ENCODE measurements at regions not wholly inside any gene's neighbourhood (a gene's known extent, or its start where the extent isn't known, plus 50 kb on each side); places are given as distances from the start of the nearest gene placed in this dataset.

DNA sequence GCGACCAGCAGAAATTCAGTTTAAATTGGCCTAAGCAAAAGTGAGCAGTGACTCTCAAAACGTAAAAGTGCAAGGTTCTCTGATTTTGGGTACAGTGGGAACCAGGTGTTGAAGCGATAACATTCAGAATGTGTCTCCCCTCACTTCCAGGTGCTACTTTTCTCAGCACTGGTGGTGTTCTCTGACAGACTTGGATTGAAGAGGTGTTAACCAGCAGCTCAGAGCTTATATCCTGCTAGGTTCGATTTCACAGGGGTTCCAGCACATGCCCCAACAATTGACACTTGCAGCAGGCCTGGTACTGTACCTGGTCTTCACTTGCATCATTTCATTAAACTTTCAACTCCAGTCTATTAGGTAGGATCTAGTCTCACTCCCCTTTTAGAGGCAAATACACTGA, 680.2 kb downstream of the VRK1 start:
- H3K9me3 Mint-ChIP-seq: peaks cover 4% of the 10 kb centered on the region
- H3K4me1 Mint-ChIP-seq (ENCODE audit: low read depth): no peaks in the 10 kb centered on the region
- no peak overlapping the region for H3K4me3 Mint-ChIP-seq
- peaks cover 16% of the 10 kb centered on the region for H3K36me3 Mint-ChIP-seq (ENCODE audit: low read depth)
- H3K27ac Mint-ChIP-seq: no peak overlapping the region
- no peaks in the 10 kb centered on the region for H3K27me3 Mint-ChIP-seq (ENCODE audit: low read depth)

DNA sequence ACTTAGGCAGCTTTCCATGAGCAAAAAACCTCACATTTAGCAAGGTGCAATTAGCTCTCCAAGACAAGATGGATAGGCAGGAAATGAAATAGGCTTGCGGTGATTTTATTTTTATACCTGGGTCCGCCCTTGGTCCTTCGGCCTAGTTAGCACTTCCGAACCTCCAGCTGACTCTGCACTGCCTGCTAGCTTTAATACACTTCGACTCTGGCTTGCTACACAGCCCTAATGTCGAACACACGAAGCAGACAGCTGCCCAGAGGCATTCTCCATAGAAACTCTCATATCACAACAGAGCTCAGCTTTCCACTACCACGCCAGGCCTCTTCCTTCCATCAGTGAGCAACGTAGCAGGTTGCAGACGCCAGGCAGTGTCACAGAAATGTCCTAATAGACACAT, 688.0 kb downstream of the VRK1 start:
- H3K36me3 Mint-ChIP-seq (ENCODE audit: low read depth): no peaks in the 10 kb centered on the region
- H3K4me1 Mint-ChIP-seq (ENCODE audit: low read depth): peaks cover 7% of the 10 kb centered on the region
- H3K9me3 Mint-ChIP-seq: no peaks in the 10 kb centered on the region
- H3K27me3 Mint-ChIP-seq (ENCODE audit: low read depth): no peaks in the 10 kb centered on the region
- no peak overlapping the region for H3K4me3 Mint-ChIP-seq
- no peak overlapping the region for H3K27ac Mint-ChIP-seq

DNA sequence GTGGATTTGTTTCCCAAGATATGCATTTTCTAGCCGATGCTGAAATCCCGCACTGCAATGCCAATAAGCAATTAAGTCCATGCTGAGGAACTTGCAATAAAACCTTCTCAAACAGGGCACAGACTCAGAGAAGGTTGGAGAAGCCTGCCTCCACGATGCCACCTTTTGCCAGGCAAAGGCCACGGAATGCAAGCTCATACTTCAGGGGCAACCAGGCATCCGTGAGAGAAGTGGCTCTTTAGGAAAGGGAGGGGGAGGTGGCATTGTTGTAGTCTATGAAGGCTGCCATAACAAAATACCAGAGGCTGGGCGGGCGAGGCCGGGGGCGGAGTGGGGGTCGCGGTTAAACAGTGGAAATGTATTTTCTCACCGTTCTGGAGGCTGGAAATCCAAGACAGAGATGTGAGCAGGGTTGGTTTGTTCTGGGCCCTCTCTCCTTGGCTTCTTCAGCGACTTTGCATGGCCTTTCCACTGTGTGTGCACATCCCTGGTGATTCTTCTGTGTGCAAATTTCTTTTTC, 689.5 kb downstream of the VRK1 start:
- Mint-ChIP-seq H3K4me1 (ENCODE audit: low read depth) (peaks cover 7% of the 10 kb centered on the region), H3K9me3 (no peaks in the 10 kb centered on the region), H3K36me3 (ENCODE audit: low read depth) (no peaks in the 10 kb centered on the region), H3K27me3 (ENCODE audit: low read depth) (no peaks in the 10 kb centered on the region), H3K27ac (no peak overlapping the region), H3K4me3 (no peak overlapping the region)

DNA sequence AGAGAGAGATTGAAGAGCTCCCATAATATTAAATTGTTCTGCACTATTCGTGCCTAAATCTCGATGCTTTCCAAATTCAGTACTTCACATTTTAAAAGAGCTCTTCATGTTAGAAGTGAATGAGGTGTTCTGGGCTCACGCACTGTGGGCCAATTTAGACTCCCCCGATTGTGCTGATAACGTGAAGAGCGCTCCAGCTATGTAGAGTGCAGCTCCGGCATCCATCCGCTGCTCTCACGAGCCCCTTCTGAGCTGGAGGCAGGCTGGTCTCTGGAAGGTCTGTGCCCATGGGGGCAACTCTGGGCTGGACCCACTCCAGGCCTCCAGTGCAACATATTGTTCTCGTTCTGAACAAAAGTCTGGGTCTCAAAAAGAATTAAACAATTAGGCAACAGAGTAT, 692.6 kb downstream of the VRK1 start:
- Mint-ChIP-seq H3K4me1 (ENCODE audit: low read depth) (peaks cover 9% of the 10 kb centered on the region), H3K27me3 (ENCODE audit: low read depth) (no peaks in the 10 kb centered on the region), H3K9me3 (peaks cover 10% of the 10 kb centered on the region)

DNA sequence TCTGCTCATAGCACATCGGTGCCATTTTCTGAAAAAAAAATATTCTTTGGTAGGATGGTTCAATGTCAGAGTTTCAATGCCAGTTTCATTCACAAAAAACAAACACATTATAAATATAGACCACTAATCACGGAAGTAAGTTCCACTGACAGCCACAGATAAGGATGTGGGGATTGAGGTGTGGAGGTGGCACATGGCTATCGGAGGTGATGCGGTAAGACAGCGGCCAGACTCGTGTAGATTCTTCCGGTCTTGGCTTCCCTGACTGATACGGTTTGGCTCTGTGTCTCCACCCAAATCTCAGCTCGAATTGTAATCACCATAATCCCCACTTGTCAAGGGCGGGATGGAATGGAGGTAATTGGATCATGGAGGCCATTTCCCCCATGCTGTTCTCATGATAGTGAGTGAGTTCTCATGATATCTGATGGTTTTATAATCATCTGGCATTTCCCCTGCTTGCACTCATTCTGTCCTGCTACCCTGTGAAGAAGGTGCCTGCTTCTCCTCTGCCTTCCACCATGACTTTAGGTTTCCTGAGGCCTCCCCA, 693.4 kb downstream of the VRK1 start:
- Mint-ChIP-seq H3K27ac (no peak overlapping the region), H3K9me3 (peaks cover 10% of the 10 kb centered on the region), H3K4me1 (ENCODE audit: low read depth) (peaks cover 9% of the 10 kb centered on the region), H3K27me3 (ENCODE audit: low read depth) (no peaks in the 10 kb centered on the region), H3K4me3 (no peak overlapping the region), H3K36me3 (ENCODE audit: low read depth) (peaks cover 3% of the 10 kb centered on the region)

More for the DNA sequence above, 692.6 kb downstream of the VRK1 start:
- Mint-ChIP-seq H3K36me3 (ENCODE audit: low read depth) (peaks cover 3% of the 10 kb centered on the region), H3K4me3 (no peak overlapping the region), H3K27ac (no peak overlapping the region)

DNA sequence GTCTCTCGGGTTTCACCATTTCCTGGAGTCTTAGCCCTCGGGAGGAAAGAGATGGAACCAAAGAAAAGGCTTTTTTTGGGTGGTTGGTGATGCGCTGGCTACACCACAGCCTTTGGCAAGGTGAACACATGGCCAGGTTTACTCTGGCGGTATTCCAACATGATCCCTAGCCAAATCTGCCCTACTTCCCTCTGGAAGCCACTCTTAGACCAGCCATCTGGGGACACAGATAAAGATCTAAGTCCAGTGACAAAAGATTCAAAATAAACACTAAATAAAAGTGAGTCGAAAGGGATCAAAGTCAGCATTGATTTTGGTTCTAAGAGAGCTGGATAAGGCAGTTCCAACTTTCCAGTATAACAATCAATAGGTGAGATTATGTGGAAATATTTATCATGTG, 694.5 kb downstream of the VRK1 start:
- Mint-ChIP-seq H3K27me3 (ENCODE audit: low read depth) (no peaks in the 10 kb centered on the region), H3K4me3 (no peak overlapping the region), H3K4me1 (ENCODE audit: low read depth) (peaks cover 9% of the 10 kb centered on the region), H3K36me3 (ENCODE audit: low read depth) (peaks cover 3% of the 10 kb centered on the region), H3K9me3 (peaks cover 10% of the 10 kb centered on the region), H3K27ac (no peak overlapping the region)

DNA sequence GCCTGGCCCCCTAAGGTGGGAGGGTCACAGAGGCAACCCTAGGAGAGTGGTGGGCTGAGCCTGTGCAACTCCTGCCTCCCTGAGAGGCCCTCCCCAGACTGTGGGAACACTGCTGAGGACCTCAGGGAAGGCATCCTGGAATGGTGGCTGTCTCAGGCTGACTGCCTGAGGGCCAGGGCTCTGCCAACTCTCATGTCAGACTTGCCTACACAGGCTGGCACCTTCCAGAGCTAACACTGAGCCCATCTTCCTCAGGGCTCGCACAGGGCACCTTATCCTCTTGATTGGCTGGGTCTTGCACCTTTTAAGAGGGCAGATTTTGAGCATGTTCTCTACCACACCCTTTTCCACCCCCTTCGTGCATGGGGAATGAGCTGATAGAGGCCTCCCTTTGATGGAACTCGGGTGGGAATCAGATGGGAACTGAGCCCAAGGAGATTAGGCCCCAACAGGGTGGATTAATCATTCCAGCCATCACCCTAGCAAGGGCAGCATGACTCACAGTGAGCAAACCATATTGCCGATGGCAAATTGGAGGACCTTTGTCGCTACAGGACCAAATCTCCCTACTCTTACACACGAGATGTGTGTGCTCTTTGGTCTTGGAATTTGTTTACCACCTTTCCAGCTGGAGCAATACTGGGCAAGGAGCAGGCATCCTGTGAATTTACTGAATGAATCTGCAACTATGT, 702.8 kb downstream of the VRK1 start:
- no peaks in the 10 kb centered on the region for H3K27me3 Mint-ChIP-seq (ENCODE audit: low read depth)
- H3K27ac Mint-ChIP-seq: no peak overlapping the region
- no peaks in the 10 kb centered on the region for H3K4me1 Mint-ChIP-seq (ENCODE audit: low read depth)
- peaks cover 4% of the 10 kb centered on the region for H3K9me3 Mint-ChIP-seq
- H3K36me3 Mint-ChIP-seq (ENCODE audit: low read depth): no peaks in the 10 kb centered on the region
- no peak overlapping the region for H3K4me3 Mint-ChIP-seq

DNA sequence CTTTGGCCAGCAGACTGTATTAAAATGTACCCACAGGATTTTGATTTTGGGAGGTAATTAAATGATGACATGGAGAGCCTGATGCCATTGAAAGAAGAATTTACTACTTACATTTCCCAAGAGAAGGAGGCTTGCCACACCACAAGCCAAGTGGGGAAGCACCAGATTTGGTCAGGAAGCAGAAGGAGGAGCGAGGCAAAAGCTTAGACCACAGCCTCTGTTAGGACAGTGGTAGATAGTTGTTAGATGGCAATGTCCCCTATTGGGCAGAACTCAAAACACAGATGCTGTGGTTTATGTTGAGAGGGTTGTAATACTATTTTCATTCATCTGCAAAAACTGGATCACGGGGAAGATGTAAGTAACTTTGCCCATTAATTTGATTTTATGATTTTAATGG, 709.4 kb downstream of the VRK1 start:
- Mint-ChIP-seq H3K4me1 (ENCODE audit: low read depth) (no peaks in the 10 kb centered on the region), H3K27me3 (ENCODE audit: low read depth) (no peaks in the 10 kb centered on the region), H3K36me3 (ENCODE audit: low read depth) (peaks cover 12% of the 10 kb centered on the region), H3K9me3 (peaks cover 30% of the 10 kb centered on the region), H3K4me3 (no peak overlapping the region), H3K27ac (no peak overlapping the region)

DNA sequence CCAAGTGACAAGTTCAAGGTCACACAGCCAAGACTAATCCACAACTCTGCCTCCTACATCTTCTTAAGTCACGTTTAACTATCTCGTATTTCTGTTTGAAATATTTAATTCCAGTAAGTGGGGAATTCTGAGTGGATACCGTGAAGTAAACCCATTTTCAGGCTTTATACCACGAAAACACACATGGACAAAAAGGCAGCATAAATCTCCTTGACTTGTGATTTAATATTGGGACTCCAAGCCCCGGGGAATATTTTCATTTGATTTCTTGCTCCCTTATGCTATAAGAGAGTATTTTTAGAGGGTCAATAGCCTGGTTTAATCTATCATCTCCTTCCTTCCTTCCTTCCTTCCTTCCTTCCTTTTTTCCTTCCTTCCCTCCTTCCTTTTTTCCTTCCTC, 716.7 kb downstream of the VRK1 start:
- H3K4me1 Mint-ChIP-seq (ENCODE audit: low read depth): no peaks in the 10 kb centered on the region
- no peak overlapping the region for H3K27ac Mint-ChIP-seq

DNA sequence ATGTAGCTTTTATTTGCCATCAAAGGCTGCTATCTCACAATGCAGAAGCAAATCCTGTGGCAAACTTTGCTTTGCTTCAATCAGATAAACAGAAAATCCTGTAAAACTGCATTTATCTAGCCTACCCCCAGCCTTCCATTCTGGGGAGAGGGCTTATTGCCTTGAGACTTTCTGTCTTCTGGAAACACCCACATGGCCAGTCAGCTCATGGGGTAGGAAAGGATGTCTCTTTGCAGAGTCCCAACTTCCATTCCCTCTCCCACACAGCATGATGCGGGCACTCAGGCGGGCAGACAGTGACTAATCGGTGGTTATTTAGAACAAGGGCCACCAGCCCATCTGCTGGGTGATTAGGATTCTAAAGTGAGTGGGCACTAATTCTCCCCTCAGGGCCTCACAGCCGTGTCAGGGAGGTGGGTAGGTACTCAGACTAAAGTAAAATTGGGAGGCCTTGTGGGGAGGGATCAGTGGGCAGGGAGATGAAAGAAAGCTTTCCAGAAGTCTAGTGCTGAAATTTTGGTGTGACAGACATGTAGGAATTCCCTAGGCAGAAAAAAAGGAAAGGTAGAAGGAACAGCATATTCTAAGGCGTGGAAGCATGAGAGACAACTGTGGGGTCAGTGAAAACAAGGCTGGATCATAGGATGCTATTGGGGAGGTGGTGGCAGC, 720.5 kb downstream of the VRK1 start:
- Mint-ChIP-seq H3K9me3 (peaks cover 6% of the 10 kb centered on the region), H3K27ac (no peak overlapping the region), H3K4me1 (ENCODE audit: low read depth) (no peaks in the 10 kb centered on the region), H3K36me3 (ENCODE audit: low read depth) (no peaks in the 10 kb centered on the region), H3K4me3 (no peak overlapping the region), H3K27me3 (ENCODE audit: low read depth) (no peaks in the 10 kb centered on the region)

More for the DNA sequence above, 716.7 kb downstream of the VRK1 start:
- no peak overlapping the region for H3K4me3 Mint-ChIP-seq
- peaks cover 7% of the 10 kb centered on the region for H3K27me3 Mint-ChIP-seq (ENCODE audit: low read depth)
- H3K36me3 Mint-ChIP-seq (ENCODE audit: low read depth): peaks cover 6% of the 10 kb centered on the region
- H3K9me3 Mint-ChIP-seq: peaks cover 5% of the 10 kb centered on the region

DNA sequence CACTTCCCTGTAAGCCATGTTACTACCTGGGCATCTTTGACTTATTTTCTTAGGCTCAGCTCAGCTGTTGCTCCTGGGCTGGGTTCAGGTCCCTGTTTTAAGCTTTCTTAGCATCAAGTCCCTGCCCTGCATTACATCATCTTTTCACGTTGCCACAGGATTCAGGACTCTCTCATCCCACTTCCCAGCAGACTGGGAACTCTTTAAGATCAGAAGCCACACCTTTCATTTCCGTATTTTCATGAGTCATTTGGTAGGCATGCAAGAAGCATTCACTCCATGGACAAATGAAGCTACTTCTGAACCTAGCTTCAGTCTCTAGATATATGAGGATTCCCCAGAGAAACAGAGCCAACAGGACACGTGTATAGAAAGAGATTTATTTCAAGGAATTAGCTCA, 726.8 kb downstream of the VRK1 start:
- H3K4me3 Mint-ChIP-seq: no peak overlapping the region
- H3K4me1 Mint-ChIP-seq (ENCODE audit: low read depth): peaks cover 5% of the 10 kb centered on the region
- H3K27me3 Mint-ChIP-seq (ENCODE audit: low read depth): peaks cover 3% of the 10 kb centered on the region

DNA sequence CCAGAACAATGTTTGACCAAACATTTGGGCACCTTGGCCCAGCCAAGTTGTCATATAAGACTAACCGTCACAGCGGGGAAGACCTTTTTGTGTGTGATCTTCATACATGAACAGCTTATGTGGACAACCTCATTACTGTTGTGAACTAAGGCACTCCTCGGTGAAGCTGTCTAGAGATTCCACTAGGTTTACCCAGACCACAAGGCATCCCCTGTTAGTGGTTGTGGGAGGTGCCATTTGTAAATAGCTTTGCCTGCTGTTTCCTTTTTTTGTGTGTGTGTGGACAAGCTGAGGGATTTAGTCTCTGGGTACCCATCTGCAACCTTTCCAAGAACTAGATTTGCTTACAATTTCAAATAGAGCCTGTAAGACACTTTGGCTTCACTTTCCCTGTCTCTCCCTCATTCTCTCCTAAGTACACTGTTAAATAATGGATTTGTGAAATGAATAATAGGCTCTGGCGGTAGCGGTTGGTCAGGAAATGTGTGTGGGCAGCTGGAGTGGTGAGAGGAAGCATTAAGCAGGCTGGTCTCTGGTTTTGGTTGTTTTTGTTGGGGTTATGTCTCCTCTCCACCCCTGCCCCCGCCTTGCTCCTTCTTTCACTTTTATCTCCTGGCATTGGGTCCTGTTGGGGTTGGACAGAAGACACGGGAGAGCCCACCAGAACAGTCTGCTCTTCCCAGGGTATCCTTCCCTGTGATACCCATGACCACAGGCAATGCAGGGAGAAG, 727.6 kb downstream of the VRK1 start:
- H3K36me3 Mint-ChIP-seq (ENCODE audit: low read depth): no peaks in the 10 kb centered on the region
- H3K27me3 Mint-ChIP-seq (ENCODE audit: low read depth): peaks cover 3% of the 10 kb centered on the region
- peaks cover 5% of the 10 kb centered on the region for H3K4me1 Mint-ChIP-seq (ENCODE audit: low read depth)
- H3K27ac Mint-ChIP-seq: no peak overlapping the region
- H3K9me3 Mint-ChIP-seq: peaks cover 6% of the 10 kb centered on the region
- H3K4me3 Mint-ChIP-seq: no peak overlapping the region

More for the DNA sequence above, 726.8 kb downstream of the VRK1 start:
- H3K27ac Mint-ChIP-seq: no peak overlapping the region
- H3K36me3 Mint-ChIP-seq (ENCODE audit: low read depth): no peaks in the 10 kb centered on the region
- peaks cover 6% of the 10 kb centered on the region for H3K9me3 Mint-ChIP-seq

DNA sequence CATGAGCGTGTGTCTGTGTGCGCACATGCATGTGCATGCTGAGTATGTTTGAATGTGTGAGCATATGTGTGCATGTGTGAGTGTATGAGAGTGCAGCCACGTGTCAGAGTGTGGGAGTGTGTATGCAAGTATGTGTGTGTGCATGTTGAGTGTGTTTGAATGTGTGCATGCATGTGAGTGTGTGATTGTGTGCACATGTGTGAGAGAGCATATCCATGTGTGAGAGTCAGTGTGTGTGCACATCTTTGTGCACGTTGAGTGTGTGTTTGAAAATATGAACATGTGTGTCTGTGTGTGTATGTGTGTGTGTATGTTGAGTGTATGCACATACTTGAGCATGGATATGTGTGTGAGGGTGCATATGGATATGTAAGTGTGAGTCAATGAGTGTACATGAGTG, 730.8 kb downstream of the VRK1 start:
- H3K4me1 Mint-ChIP-seq (ENCODE audit: low read depth): peaks cover 5% of the 10 kb centered on the region
- H3K36me3 Mint-ChIP-seq (ENCODE audit: low read depth): no peaks in the 10 kb centered on the region
- no peaks in the 10 kb centered on the region for H3K9me3 Mint-ChIP-seq
- peaks cover 7% of the 10 kb centered on the region for H3K27me3 Mint-ChIP-seq (ENCODE audit: low read depth)
- no peak overlapping the region for H3K4me3 Mint-ChIP-seq
- no peak overlapping the region for H3K27ac Mint-ChIP-seq

DNA sequence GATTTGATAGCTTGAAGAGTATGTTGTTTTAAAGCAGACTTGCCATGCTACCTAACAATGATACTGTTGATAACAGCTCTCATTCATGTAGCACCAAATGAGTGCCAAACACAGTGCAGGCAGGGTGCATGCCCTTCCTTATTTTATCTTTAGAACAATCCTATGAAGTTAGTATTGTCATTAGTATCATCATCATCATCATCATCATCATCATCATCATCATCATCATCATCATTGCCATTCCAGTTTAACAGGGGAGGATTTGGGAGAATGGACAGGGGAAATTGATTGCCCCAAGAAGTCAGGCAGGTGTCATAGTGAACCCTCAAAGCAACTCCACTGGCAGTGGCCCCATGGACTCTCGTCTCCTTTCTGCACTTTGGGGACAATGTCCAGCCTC, 734.9 kb downstream of the VRK1 start:
- Mint-ChIP-seq H3K27ac (no peak overlapping the region), H3K9me3 (no peaks in the 10 kb centered on the region), H3K4me1 (ENCODE audit: low read depth) (no peaks in the 10 kb centered on the region), H3K4me3 (no peak overlapping the region), H3K36me3 (ENCODE audit: low read depth) (no peaks in the 10 kb centered on the region), H3K27me3 (ENCODE audit: low read depth) (peaks cover 12% of the 10 kb centered on the region)

Measured in T-helper 1 cell treated with Interleukin-12 subunit alpha and Interleukin-12 subunit beta and Interleukin-4 antibody, amounts not matched to agents 30 μg/mL and 1 μg/mL, for 36 hours (primary cell).